ENCODE measurements at regions not wholly inside any gene's neighbourhood (a gene's known extent, or its start where the extent isn't known, plus 50 kb on each side); places are given as distances from the start of the nearest gene placed in this dataset.

DNA sequence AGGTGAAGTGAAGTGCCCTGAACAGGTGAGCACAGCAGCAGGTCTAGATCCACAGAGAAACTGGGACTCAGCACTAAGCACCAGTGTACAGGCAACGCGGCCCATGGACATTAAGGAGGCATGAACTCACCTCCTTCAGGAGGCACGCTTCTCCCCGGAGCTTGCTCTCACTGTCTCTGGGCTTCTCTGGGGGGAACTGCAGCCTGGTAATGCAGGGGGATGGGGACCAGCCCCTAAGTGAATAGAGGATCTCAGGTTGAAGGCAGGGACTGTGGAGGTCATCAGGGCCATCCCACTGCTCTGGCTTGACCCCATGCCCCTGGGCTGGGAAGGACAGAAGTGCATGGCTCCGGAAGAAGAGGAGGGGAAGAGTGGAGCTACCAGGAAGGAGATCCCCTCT lies 495.6 kb upstream of the B3GAT1 start:
- Histone ChIP-seq H3K4me3 (ENCODE audit: control extremely low read depth in 1 of 5, extremely low read depth in 1 of 5, insufficient read depth in 1 of 5, low read depth in 2 of 5, low read length in 4 of 5) (no peak overlapping the region), H3K27me3 (replicated peaks in 1 of 4; ENCODE audit: control extremely low read depth in 1 of 4, control insufficient read depth in 3 of 4, insufficient read depth in 4 of 4, low read length in 3 of 4) (no peaks in the 10 kb centered on the region), H3K9ac (ENCODE audit: low read length) (no peak overlapping the region), H3K4me2 (replicated peaks; ENCODE audit: low read depth, low read length, poor library complexity, severe bottlenecking) (no peak overlapping the region), H4K20me1 (ENCODE audit: control insufficient read depth, insufficient read depth, low read length, poor library complexity, severe bottlenecking) (no peaks in the 10 kb centered on the region), H3K79me2 (ENCODE audit: control insufficient read depth, insufficient read depth, low read length) (no peaks in the 10 kb centered on the region), H2AFZ (ENCODE audit: insufficient read depth, low read depth, low read length, poor library complexity, severe bottlenecking) (no peak overlapping the region), H3K4me1 (ENCODE audit: control insufficient read depth in 2 of 2, insufficient read depth in 2 of 2, low read length in 2 of 2) (no peaks in the 10 kb centered on the region), H3K27ac (ENCODE audit: low read length in 2 of 2) (no peak overlapping the region), H3K9me3 (ENCODE audit: control extremely low read depth in 1 of 3, control insufficient read depth in 2 of 3, insufficient read depth in 1 of 3, low read length in 2 of 3) (no peaks in the 10 kb centered on the region), H3K36me3 (replicated peaks in 1 of 2; ENCODE audit: control extremely low read depth in 1 of 2, control insufficient read depth in 1 of 2, extremely low read depth in 1 of 2, insufficient read depth in 2 of 2, low read length in 1 of 2) (no peaks in the 10 kb centered on the region)
- Mint-ChIP-seq H3K4me3 (no peak overlapping the region), H3K9me3 (ENCODE audit: insufficient read depth) (no peaks in the 10 kb centered on the region), H3K27me3 (peaks cover 15% of the 10 kb centered on the region), H3K27ac (no peak overlapping the region), H3K4me1 (no peaks in the 10 kb centered on the region)
- no peak for TF ChIP-seq EZH2 (IDR thresholded peaks at IDR 0.05; ENCODE audit: borderline replicate concordance, insufficient read depth, low read depth, low read length, poor library complexity, severe bottlenecking)
- TF ChIP-seq, protein P1, sequence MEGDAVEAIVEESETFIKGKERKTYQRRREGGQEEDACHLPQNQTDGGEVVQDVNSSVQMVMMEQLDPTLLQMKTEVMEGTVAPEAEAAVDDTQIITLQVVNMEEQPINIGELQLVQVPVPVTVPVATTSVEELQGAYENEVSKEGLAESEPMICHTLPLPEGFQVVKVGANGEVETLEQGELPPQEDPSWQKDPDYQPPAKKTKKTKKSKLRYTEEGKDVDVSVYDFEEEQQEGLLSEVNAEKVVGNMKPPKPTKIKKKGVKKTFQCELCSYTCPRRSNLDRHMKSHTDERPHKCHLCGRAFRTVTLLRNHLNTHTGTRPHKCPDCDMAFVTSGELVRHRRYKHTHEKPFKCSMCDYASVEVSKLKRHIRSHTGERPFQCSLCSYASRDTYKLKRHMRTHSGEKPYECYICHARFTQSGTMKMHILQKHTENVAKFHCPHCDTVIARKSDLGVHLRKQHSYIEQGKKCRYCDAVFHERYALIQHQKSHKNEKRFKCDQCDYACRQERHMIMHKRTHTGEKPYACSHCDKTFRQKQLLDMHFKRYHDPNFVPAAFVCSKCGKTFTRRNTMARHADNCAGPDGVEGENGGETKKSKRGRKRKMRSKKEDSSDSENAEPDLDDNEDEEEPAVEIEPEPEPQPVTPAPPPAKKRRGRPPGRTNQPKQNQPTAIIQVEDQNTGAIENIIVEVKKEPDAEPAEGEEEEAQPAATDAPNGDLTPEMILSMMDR (IDR thresholded peaks at IDR 0.05): no peak
- intact Hi-C loops (cut with micrococcal nuclease): no loop called here
- DNase-seq (no peak), ATAC-seq (ENCODE audit: low read depth) (no peak)
- POLR2A ChIA-PET: no interaction called here
- CTCF ChIA-PET: no interaction called here
- 76% methylated on average over 4 of the region's 5 CpGs for WGBS (ENCODE audit: insufficient coverage)

DNA sequence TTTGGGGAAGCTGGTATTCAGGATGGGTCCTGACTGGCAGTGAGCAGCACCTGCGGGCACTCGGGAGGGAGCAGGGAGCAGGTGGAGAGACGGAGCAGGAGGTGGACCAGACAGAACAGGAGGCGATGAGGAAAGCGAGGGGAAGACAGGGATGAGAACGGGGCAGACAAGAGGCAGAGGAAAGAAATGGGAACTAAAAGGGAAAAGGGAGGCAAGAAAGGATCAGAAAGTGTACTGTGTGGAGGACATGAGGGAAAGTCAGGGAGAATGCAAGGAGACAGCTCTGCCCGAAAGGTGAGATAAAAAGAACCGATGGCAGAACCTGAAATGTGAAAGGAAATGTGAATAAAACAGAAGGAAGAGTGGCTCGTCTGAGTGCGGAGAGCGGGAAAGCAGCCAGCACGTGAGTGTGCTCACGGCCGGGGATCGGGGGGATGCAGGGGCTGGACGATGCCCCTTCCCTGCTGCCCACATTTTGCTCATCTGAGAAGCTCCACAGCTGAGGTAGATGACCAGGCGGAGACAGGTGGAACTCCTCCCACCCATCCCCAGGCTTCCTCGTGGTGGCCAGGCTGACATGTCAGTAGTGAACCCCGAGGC lies 494.4 kb upstream of the B3GAT1 start:
- H3K4me3 Mint-ChIP-seq: no peak overlapping the region
- CTCF ChIA-PET: no interaction called here

More for the DNA sequence above, 494.4 kb upstream of the B3GAT1 start:
- Histone ChIP-seq H3K79me2 (ENCODE audit: control insufficient read depth, insufficient read depth, low read length) (no peaks in the 10 kb centered on the region), H3K27ac (ENCODE audit: low read length in 2 of 2) (no peak overlapping the region), H3K4me1 (ENCODE audit: control insufficient read depth in 2 of 2, insufficient read depth in 2 of 2, low read length in 2 of 2) (no peaks in the 10 kb centered on the region), H3K9ac (ENCODE audit: low read length) (no peak overlapping the region), H3K9me3 (ENCODE audit: control extremely low read depth in 1 of 3, control insufficient read depth in 2 of 3, insufficient read depth in 1 of 3, low read length in 2 of 3) (no peaks in the 10 kb centered on the region), H3K4me2 (replicated peaks; ENCODE audit: low read depth, low read length, poor library complexity, severe bottlenecking) (no peak overlapping the region), H3K36me3 (replicated peaks in 1 of 2; ENCODE audit: control extremely low read depth in 1 of 2, control insufficient read depth in 1 of 2, extremely low read depth in 1 of 2, insufficient read depth in 2 of 2, low read length in 1 of 2) (no peaks in the 10 kb centered on the region), H3K27me3 (replicated peaks in 1 of 4; ENCODE audit: control extremely low read depth in 1 of 4, control insufficient read depth in 3 of 4, insufficient read depth in 4 of 4, low read length in 3 of 4) (no peaks in the 10 kb centered on the region), H3K4me3 (ENCODE audit: control extremely low read depth in 1 of 5, extremely low read depth in 1 of 5, insufficient read depth in 1 of 5, low read depth in 2 of 5, low read length in 4 of 5) (no peak overlapping the region), H4K20me1 (ENCODE audit: control insufficient read depth, insufficient read depth, low read length, poor library complexity, severe bottlenecking) (no peaks in the 10 kb centered on the region), H2AFZ (ENCODE audit: insufficient read depth, low read depth, low read length, poor library complexity, severe bottlenecking) (no peak overlapping the region)
- ATAC-seq (ENCODE audit: low read depth) (no peak), DNase-seq (no peak)
- POLR2A ChIA-PET: no interaction called here
- WGBS (ENCODE audit: insufficient coverage): 83% methylated on average over 19 of the region's 19 CpGs
- no peaks in the 10 kb centered on the region for H3K9me3 Mint-ChIP-seq (ENCODE audit: insufficient read depth)
- H3K4me1 Mint-ChIP-seq: no peaks in the 10 kb centered on the region
- intact Hi-C loops (cut with micrococcal nuclease): no loop called here
- peaks cover 15% of the 10 kb centered on the region for H3K27me3 Mint-ChIP-seq
- H3K27ac Mint-ChIP-seq: no peak overlapping the region
- no peak for TF ChIP-seq EZH2 (IDR thresholded peaks at IDR 0.05; ENCODE audit: borderline replicate concordance, insufficient read depth, low read depth, low read length, poor library complexity, severe bottlenecking)
- TF ChIP-seq, protein P1 (IDR thresholded peaks at IDR 0.05): no peak
